ENCODE measurements at regions not wholly inside any gene's neighbourhood (a gene's known extent, or its start where the extent isn't known, plus 50 kb on each side); places are given as distances from the start of the nearest gene placed in this dataset.

DNA sequence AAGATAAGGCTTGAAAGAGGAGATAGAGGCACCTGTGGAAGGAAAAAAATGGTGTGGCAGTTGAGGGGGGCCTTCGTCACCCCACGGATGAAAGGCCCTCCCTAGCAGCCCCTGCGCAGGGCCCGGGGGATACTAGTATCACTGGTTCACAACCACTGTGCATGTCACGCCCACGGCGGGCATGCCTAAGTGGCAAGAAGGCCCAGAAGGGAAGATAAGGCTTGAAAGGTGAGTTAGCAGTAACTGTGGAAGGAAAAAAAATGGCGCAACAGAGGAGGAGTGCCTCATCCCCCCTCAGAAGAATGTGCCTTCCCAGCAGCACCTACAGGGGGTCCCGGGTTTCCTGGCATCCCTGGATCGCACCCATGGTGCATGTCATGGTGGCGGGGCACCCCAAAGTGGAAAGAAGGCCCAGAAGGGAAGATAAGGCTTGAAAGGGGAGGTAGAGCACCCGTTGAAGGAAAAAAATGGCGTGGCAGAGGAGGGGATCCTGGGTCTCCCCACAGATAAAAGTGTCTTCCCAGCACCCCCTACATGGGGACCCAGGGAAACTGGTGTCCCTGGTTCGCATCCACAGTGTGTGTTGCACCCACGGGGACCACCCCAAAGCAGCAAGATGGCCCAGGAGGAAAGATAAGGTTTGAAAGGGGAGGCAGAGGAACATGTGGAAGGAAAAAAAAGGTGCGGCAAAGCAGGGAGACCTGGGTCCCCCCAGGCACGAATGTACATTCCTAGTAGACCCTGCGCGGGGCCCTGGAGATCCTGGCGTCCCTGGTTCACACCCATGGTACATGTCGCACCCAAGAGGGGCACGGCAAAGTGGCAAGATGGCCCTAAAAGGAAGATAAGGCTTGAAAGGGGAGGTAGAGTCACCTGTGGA lies 279.2 kb downstream of the ALG10 start:
- no peak overlapping the region for H3K23ac ChIP-seq (ENCODE audit: insufficient read length, low read depth, low read length)
- TF ChIP-seq, protein P1, sequence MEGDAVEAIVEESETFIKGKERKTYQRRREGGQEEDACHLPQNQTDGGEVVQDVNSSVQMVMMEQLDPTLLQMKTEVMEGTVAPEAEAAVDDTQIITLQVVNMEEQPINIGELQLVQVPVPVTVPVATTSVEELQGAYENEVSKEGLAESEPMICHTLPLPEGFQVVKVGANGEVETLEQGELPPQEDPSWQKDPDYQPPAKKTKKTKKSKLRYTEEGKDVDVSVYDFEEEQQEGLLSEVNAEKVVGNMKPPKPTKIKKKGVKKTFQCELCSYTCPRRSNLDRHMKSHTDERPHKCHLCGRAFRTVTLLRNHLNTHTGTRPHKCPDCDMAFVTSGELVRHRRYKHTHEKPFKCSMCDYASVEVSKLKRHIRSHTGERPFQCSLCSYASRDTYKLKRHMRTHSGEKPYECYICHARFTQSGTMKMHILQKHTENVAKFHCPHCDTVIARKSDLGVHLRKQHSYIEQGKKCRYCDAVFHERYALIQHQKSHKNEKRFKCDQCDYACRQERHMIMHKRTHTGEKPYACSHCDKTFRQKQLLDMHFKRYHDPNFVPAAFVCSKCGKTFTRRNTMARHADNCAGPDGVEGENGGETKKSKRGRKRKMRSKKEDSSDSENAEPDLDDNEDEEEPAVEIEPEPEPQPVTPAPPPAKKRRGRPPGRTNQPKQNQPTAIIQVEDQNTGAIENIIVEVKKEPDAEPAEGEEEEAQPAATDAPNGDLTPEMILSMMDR (conservative IDR thresholded peaks at IDR 0.05): no peak
- H3K27me3 ChIP-seq (ENCODE audit: insufficient read depth, low read length): no peaks in the 10 kb centered on the region
- no peak overlapping the region for H4K91ac ChIP-seq (ENCODE audit: insufficient read length, low read depth, low read length)
- H4K20me1 ChIP-seq (ENCODE audit: control insufficient read depth, insufficient read depth, insufficient read length): no peaks in the 10 kb centered on the region
- H3K4me1 ChIP-seq (ENCODE audit: insufficient read depth, low read length): no peaks in the 10 kb centered on the region
- no peak overlapping the region for H3K4me2 ChIP-seq (ENCODE audit: insufficient read depth, insufficient read length, low read length)
- WGBS (ENCODE audit: extremely low coverage, insufficient read length, low lambda C conversion rate): no CpG with 5 or more reads among the region's 22 CpGs
- H4K8ac ChIP-seq (replicated peaks; ENCODE audit: insufficient read length, low read depth, low read length): no peak overlapping the region
- H2BK120ac ChIP-seq (ENCODE audit: low read depth, low read length, poor library complexity, severe bottlenecking): no peak overlapping the region
- Mint-ChIP-seq H3K27ac (no peak overlapping the region), H3K4me3 (no peak overlapping the region), H3K9me3 (peaks cover 100% of the 10 kb centered on the region in 2 experiments), H3K27me3 (ENCODE audit: low read depth) (peaks cover 5% of the 10 kb centered on the region), H3K36me3 (ENCODE audit: insufficient read depth in 1 of 3, low read depth in 3 of 3) (peaks cover 48 to 54% (median 49%) of the 10 kb centered on the region in 3 experiments), H3K4me1 (no peaks in the 10 kb centered on the region)
- no peak overlapping the region for H4K5ac ChIP-seq (ENCODE audit: insufficient read length, low read depth, low read length)
- no peaks in the 10 kb centered on the region for H3K79me1 ChIP-seq (ENCODE audit: insufficient read depth, low read depth, low read length, poor library complexity, severe bottlenecking)
- no peak overlapping the region for H2BK15ac ChIP-seq (ENCODE audit: low read depth, low read length)
- H3K79me2 ChIP-seq (ENCODE audit: insufficient read depth, low read length): no peaks in the 10 kb centered on the region
- H3K4ac ChIP-seq (ENCODE audit: low read depth, low read length): no peak overlapping the region
- H3K56ac ChIP-seq (ENCODE audit: insufficient read length, low read depth, low read length): no peak overlapping the region
- no peak overlapping the region for H2BK5ac ChIP-seq (ENCODE audit: insufficient read length, low read length)
- no peak overlapping the region for H3K14ac ChIP-seq (ENCODE audit: insufficient read depth, low read length)
- no peak overlapping the region for H3K9ac ChIP-seq (ENCODE audit: extremely low read depth, insufficient read length, low read length)
- H3T11ph ChIP-seq (ENCODE audit: low read length): no peak overlapping the region
- no peak overlapping the region for H3K18ac ChIP-seq (ENCODE audit: insufficient read length, low read depth, low read length)
- no peaks in the 10 kb centered on the region for H3K23me2 ChIP-seq (ENCODE audit: insufficient read length, low read depth, low read length, poor library complexity, severe bottlenecking)
- H2BK12ac ChIP-seq (ENCODE audit: insufficient read length, low read depth, low read length): no peak overlapping the region
- DNase-seq: no peak
- H2BK20ac ChIP-seq (ENCODE audit: low read depth, low read length, poor library complexity, severe bottlenecking): no peak overlapping the region
- no peak overlapping the region for H2AFZ ChIP-seq (ENCODE audit: low read length)
- peaks cover 51% of the 10 kb centered on the region for H3K9me3 ChIP-seq (ENCODE audit: control insufficient read depth, low read depth, low read length)
- no peak overlapping the region for H3K27ac ChIP-seq (ENCODE audit: insufficient read length, low read depth, low read length)
- H2AK5ac ChIP-seq (ENCODE audit: insufficient read length, low read length): no peak overlapping the region

All from H9 (cell line).